ENCODE measurements at regions not wholly inside any gene's neighbourhood (a gene's known extent, or its start where the extent isn't known, plus 50 kb on each side); places are given as distances from the start of the nearest gene placed in this dataset.

- no peak for DNase-seq
Measured at GRCh38 chr2:147792966-147793617, 51.7 kb upstream of the ACVR2A start.

- peak; percentile 7 for DNase-seq
Measured at GRCh38 chr2:147790580-147790979, 54.2 kb upstream of the ACVR2A start.

GRCh38 chr2:147789720-147790119 lies 55.1 kb upstream of the ACVR2A start:
- DNase-seq = no peak

- no peak for DNase-seq
Measured at GRCh38 chr2:147789287-147789686, 55.5 kb upstream of the ACVR2A start.

GRCh38 chr2:147782141-147782930 lies 62.5 kb upstream of the ACVR2A start:
- DNase-seq = no peak

- no peak for DNase-seq
Measured at GRCh38 chr2:147779440-147779839, 65.4 kb upstream of the ACVR2A start.

- no peak for DNase-seq
Measured at GRCh38 chr2:147777394-147777793, 67.4 kb upstream of the ACVR2A start.

- no peak for DNase-seq
Measured at GRCh38 chr2:147774805-147775204, 70.0 kb upstream of the ACVR2A start.

- no peak for DNase-seq
Measured at GRCh38 chr2:147773479-147773878, 71.3 kb upstream of the ACVR2A start.

GRCh38 chr2:147772781-147773180 lies 72.0 kb upstream of the ACVR2A start:
- DNase-seq = no peak

GRCh38 chr2:147763861-147764260 lies 81.0 kb upstream of the ACVR2A start:
- DNase-seq = no peak

- DNase-seq = no peak
Measured at GRCh38 chr2:147760984-147761383, 83.8 kb upstream of the ACVR2A start.

GRCh38 chr2:147759536-147759935 lies 85.3 kb upstream of the ACVR2A start:
- no peak for DNase-seq

GRCh38 chr2:147758821-147759220 lies 86.0 kb upstream of the ACVR2A start:
- no peak for DNase-seq

- DNase-seq = no peak
Measured at GRCh38 chr2:147756069-147756468, 88.8 kb upstream of the ACVR2A start.

- DNase-seq = no peak
Measured at GRCh38 chr2:147740211-147740927, 104.5 kb upstream of the ACVR2A start.

GRCh38 chr2:147739508-147739907 lies 105.3 kb upstream of the ACVR2A start:
- no peak for DNase-seq

GRCh38 chr2:147718831-147719230 lies 126.0 kb upstream of the ACVR2A start:
- no peak for DNase-seq

- no peak for DNase-seq
Measured at GRCh38 chr2:147716906-147717305, 127.9 kb upstream of the ACVR2A start.

- peak; percentile 77 for DNase-seq
Measured at GRCh38 chr2:147715807-147716206, 129.0 kb upstream of the ACVR2A start.

- no peak for DNase-seq
Measured at GRCh38 chr2:147714582-147714981, 130.2 kb upstream of the ACVR2A start.

- DNase-seq = no peak
Measured at GRCh38 chr2:147713349-147713748, 131.5 kb upstream of the ACVR2A start.

- no peak for DNase-seq
Measured at GRCh38 chr2:147712051-147712450, 132.8 kb upstream of the ACVR2A start.

- DNase-seq = no peak
Measured at GRCh38 chr2:147711031-147711430, 133.8 kb upstream of the ACVR2A start.

Measured in NCI-H82 (cell line).